ENCODE measurements at regions not wholly inside any gene's neighbourhood (a gene's known extent, or its start where the extent isn't known, plus 50 kb on each side); places are given as distances from the start of the nearest gene placed in this dataset.

- TF ChIP-seq ZBTB33 (IDR thresholded peaks at IDR 0.05; ENCODE audit: extremely low read depth, insufficient replicate concordance, low read length) (no peak), CEBPB (IDR thresholded peaks at IDR 0.05; ENCODE audit: low read depth) (no peak), CTCF (IDR thresholded peaks at IDR 0.05 in 2 of 3, conservative IDR thresholded peaks at IDR 0.05 in 1 of 3; ENCODE audit: borderline replicate concordance in 1 of 3, insufficient read depth in 1 of 3, low read depth in 2 of 3, low read length in 2 of 3) (no peak), POLR2A (IDR thresholded peaks at IDR 0.05; ENCODE audit: borderline replicate concordance, extremely low read depth, insufficient read depth, insufficient read length) (no peak), FOSL1 (IDR thresholded peaks at IDR 0.05; ENCODE audit: low read depth) (no peak), RAD21 (IDR thresholded peaks at IDR 0.05; ENCODE audit: low read depth) (no peak), ZNF274 (IDR thresholded peaks at IDR 0.05; ENCODE audit: low read depth, low read length) (no peak), POLR2AphosphoS5 (IDR thresholded peaks at IDR 0.05; ENCODE audit: low read depth, low read length) (no peak), EZH2 (IDR thresholded peaks at IDR 0.05) (no peak), EGR1 (IDR thresholded peaks at IDR 0.05; ENCODE audit: low read depth) (no peak), SP1 (IDR thresholded peaks at IDR 0.05; ENCODE audit: low read depth) (no peak), ZFX (IDR thresholded peaks at IDR 0.05) (no peak), YY1 (IDR thresholded peaks at IDR 0.05; ENCODE audit: extremely low read depth, insufficient replicate concordance, low read depth, low read length) (no peak)
Observed at GRCh38 chr7:32648408-32649156, 153.3 kb downstream of the AVL9 start.
